Upper lobe of left lung (tissue), 6 donors: ENCODE measurements at regions not wholly inside any gene's neighbourhood (a gene's known extent, or its start where the extent isn't known, plus 50 kb on each side); places are given as distances from the start of the nearest gene placed in this dataset.
A peak's percentile ranks its signal among the peaks of the same experiment; 100 is the strongest.

Experiments
- ATAC-seq, 2 donors: fragments of 200-7000 bp; cut with Tn5 transposase; one replicate each; pipeline ENCODE4 v1.9.1; 2022; ENCODE audit warnings: mild to moderate bottlenecking in 2 of 2, moderate library complexity in 2 of 2; ENCODE audit not compliant: low FRiP score in 2 of 2
- DNase-seq, 2 donors: peaks; one replicate each; pipeline ENCODE4 v3.0.0-alpha.2; 2019 to 2020
- H3K27ac ChIP-seq, 4 donors: fragments of 200-600 bp; sonication (generic); one replicate each; pipeline ENCODE4 v1.5.1; 2016 to 2019
- H3K27me3 ChIP-seq, 4 donors: fragments of 200-600 bp; sonication (generic); one replicate each; pipeline ENCODE4 v1.5.1; 2017 to 2019
- H3K36me3 ChIP-seq, 4 donors: fragments of 200-600 bp; sonication (generic); one replicate each; pipeline ENCODE4 v1.5.1; 2016 to 2019
- H3K4me1 ChIP-seq, 4 donors: fragments of 200-600 bp; sonication (generic); one replicate each; pipeline ENCODE4 v1.5.1; 2018 to 2019
- H3K4me3 ChIP-seq, 4 donors: fragments of 200-600 bp; sonication (generic); one replicate each; pipeline ENCODE4 v1.5.1; 2017 to 2019; ENCODE audit warnings: mild to moderate bottlenecking in 2 of 4, moderate library complexity in 1 of 4
- H3K9me3 ChIP-seq, 4 donors: fragments of 200-600 bp; sonication (generic); one replicate each; pipeline ENCODE4 v1.5.1; 2018 to 2019
- EP300 ChIP-seq, 4 donors: sonication (generic); formaldehyde crosslinking; IDR thresholded peaks; one replicate each; pipeline ENCODE4 v1.5.1; 2017; ENCODE audit warnings: antibody characterized with exemption in 4 of 4, control low read depth in 2 of 4
- POLR2A ChIP-seq, 4 donors: fragments of 450-650 bp; IDR thresholded peaks; one replicate each; pipeline ENCODE4 v1.5.1; 2016 to 2017; ENCODE audit warnings: antibody characterized with exemption in 4 of 4, mild to moderate bottlenecking in 2 of 4
- POLR2AphosphoS5 ChIP-seq, 2 donors: sonication (generic); formaldehyde crosslinking; IDR thresholded peaks; one replicate each; pipeline ENCODE4 v1.5.1; 2017; ENCODE audit warnings: antibody characterized with exemption in 2 of 2
- WGBS, 2 donors: methylation state at CpG; one replicate each; pipeline ENCODE4 v1.1.5; 2017 to 2018; 5-methylcytosine and 5-hydroxymethylcytosine counted together
- TF ChIP-seq, protein P1 (sequence below), 6 experiments: fragments of 450-650 bp in 4 of 6; fragments of 200-600 bp in 2 of 6; sonication (generic) in 2 of 6; IDR thresholded peaks; one replicate each; pipeline ENCODE4 v1.5.1; 2016 to 2019; ENCODE audit warnings: antibody characterized with exemption in 6 of 6
- donor health status: DM: no; HTN: no; CAD: no; lungs with moderate emphysema.
- donor health status: DM: no; HTN: yes; CAD: no; lungs with severe emphysema.

DNA sequence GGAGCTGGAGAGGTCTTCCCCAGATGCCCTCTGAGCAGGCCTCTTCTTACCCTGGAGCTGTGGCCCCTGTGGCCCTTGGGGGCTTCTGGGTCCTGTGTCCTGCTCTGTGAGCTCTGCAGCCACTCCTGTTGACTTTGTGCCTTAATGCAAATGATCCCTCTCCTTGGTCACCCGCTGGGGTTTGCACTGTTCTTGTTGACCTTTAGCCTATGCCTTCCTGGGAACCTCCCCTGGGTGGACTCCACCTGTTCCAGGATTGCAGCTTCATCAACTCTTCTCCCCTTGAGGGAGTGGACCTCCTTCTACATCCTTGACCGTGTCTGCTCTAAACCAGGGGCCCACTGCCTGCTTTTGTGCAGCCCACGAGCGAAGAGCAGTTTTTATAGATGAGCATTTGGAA, 58.6 kb upstream of the CTBP2 start:
- Histone ChIP-seq H3K27me3 (no peaks in the 10 kb centered on the region), H3K4me3 (no peak overlapping the region), H3K27ac (no peak overlapping the region), H3K9me3 (no peaks in the 10 kb centered on the region), H3K36me3 (no peaks in the 10 kb centered on the region), H3K4me1 (no peaks in the 10 kb centered on the region)
- TF ChIP-seq POLR2A (IDR thresholded peaks at IDR 0.05): no peak
- TF ChIP-seq POLR2AphosphoS5 (IDR thresholded peaks at IDR 0.05): no peak
- TF ChIP-seq, protein P1, sequence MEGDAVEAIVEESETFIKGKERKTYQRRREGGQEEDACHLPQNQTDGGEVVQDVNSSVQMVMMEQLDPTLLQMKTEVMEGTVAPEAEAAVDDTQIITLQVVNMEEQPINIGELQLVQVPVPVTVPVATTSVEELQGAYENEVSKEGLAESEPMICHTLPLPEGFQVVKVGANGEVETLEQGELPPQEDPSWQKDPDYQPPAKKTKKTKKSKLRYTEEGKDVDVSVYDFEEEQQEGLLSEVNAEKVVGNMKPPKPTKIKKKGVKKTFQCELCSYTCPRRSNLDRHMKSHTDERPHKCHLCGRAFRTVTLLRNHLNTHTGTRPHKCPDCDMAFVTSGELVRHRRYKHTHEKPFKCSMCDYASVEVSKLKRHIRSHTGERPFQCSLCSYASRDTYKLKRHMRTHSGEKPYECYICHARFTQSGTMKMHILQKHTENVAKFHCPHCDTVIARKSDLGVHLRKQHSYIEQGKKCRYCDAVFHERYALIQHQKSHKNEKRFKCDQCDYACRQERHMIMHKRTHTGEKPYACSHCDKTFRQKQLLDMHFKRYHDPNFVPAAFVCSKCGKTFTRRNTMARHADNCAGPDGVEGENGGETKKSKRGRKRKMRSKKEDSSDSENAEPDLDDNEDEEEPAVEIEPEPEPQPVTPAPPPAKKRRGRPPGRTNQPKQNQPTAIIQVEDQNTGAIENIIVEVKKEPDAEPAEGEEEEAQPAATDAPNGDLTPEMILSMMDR (IDR thresholded peaks at IDR 0.05): no peak
- TF ChIP-seq EP300 (IDR thresholded peaks at IDR 0.05): no peak
- DNase-seq: no peak
- no peak for ATAC-seq
- 89 to 94% methylated on average over 4 of the region's 4 CpGs for WGBS, 2 donors

DNA sequence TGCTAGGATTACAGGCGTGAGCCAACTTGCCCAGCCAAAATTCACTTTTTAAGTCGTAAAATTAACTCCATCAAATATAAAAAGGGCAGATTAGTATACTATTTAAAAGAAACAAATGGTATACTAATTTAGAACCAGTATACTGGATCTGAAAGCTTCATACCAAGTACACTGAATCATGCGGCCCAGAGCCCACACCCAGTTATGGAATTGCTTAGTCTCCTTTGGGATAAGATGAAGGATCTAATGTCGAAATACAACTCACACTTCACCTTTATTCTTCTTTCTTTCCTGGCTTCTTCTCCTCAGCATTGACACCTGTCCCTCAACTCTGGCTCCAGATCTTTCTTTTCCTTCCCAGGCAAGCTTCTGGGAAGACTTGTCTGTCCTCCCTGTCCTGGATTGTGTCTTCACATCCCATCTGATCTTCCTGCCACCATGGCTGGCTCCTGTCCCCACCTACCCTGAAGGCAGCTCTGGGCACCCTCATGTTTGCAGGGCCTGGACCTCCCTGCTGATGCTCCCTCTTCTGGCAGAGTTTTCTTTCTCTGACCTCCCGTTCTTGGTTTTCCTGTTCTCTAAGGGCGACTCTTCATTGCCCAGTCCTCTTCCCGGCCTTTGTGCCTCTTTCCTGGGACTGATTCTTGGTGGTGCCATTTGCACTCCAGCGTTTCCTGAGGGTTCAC, 57.8 kb upstream of the CTBP2 start:
- 78 to 80% methylated on average over 8 of the region's 8 CpGs for WGBS, 2 donors
- Histone ChIP-seq H3K27me3 (no peaks in the 10 kb centered on the region), H3K9me3 (no peaks in the 10 kb centered on the region), H3K4me1 (no peaks in the 10 kb centered on the region), H3K36me3 (no peaks in the 10 kb centered on the region), H3K27ac (no peak overlapping the region), H3K4me3 (no peak overlapping the region)
- ATAC-seq (peak in 1 of 2 donors; percentile 48), DNase-seq (no peak)
- TF ChIP-seq EP300 (IDR thresholded peaks at IDR 0.05) (no peak), POLR2AphosphoS5 (IDR thresholded peaks at IDR 0.05) (no peak), POLR2A (IDR thresholded peaks at IDR 0.05) (no peak)
- TF ChIP-seq, protein P1 (IDR thresholded peaks at IDR 0.05): no peak

DNA sequence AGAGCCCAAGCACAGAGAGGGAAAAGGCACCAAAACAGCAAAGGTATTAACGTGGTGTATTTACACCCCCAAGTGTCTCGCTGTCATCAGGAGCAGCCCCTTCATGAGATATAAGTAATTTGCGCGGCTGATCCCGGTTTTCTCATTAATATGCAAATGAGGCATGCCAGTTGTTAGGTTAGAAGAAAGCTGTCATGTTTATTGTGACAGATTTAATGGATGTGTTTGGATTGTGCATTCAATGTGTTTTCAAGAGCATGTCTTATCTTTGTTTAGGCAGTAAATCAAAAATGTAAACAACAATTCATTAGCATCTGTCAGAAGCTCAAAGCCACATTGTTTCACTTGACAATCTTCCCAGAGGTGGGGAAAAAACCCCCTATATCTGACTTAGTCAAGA, 56.5 kb upstream of the CTBP2 start:
- no peak overlapping the region for H3K4me3 ChIP-seq
- no peaks in the 10 kb centered on the region for H3K9me3 ChIP-seq
- DNase-seq: no peak
- H3K27ac ChIP-seq: no peak overlapping the region
- no peaks in the 10 kb centered on the region for H3K27me3 ChIP-seq
- no peaks in the 10 kb centered on the region for H3K36me3 ChIP-seq
- WGBS, 2 donors: 53% methylated on average over 5 of the region's 5 CpGs
- TF ChIP-seq, protein P1 (IDR thresholded peaks at IDR 0.05): no peak
- TF ChIP-seq POLR2AphosphoS5 (IDR thresholded peaks at IDR 0.05) (no peak), EP300 (IDR thresholded peaks at IDR 0.05) (no peak), POLR2A (IDR thresholded peaks at IDR 0.05) (no peak)
- ATAC-seq: no peak
- H3K4me1 ChIP-seq: no peaks in the 10 kb centered on the region

DNA sequence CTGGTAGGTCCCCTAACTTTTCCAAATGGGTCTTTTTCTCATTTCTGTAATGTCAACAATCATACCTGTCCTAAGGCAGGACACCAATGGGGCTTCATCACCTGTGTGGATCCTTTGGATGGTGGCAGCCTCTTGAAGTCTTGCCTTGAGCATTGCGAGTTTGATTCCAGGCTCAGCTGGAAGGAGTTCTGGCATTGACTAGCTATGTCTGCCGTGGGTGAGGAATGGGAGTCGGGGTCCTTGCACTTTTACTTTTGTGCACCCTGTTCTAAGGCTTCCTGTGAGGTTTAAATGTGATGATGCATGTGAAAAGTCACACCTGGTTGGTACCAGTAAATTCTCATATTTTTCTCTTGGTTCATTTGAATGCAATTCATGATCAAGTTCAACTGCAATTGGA, 55.9 kb upstream of the CTBP2 start:
- no peaks in the 10 kb centered on the region for H3K9me3 ChIP-seq
- H3K4me3 ChIP-seq: no peak overlapping the region
- no peak for ATAC-seq
- no peak for DNase-seq
- H3K27ac ChIP-seq: no peak overlapping the region
- H3K4me1 ChIP-seq: no peaks in the 10 kb centered on the region
- H3K27me3 ChIP-seq: no peaks in the 10 kb centered on the region
- H3K36me3 ChIP-seq: no peaks in the 10 kb centered on the region
- TF ChIP-seq EP300 (IDR thresholded peaks at IDR 0.05) (no peak), POLR2A (IDR thresholded peaks at IDR 0.05) (no peak), POLR2AphosphoS5 (IDR thresholded peaks at IDR 0.05) (no peak)
- TF ChIP-seq, protein P1 (IDR thresholded peaks at IDR 0.05): no peak
- 80 to 94% methylated on average over 1 to 3 of the region's 3 CpGs for WGBS, 2 donors

DNA sequence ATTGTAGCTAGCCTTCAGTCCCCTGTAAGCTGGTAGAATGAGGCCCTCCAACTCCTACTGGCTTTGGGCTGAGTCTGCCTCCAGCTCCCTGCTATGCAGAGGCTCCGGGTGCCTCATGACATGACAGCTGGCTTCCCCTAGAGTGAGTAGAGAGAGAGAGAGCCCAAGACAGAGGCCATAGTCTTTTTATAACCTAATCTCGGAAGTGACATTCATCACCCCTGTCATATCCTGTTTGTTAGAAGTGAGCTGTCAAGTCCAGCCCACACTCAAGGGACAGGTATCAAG, 53.9 kb upstream of the CTBP2 start:
- Histone ChIP-seq H3K9me3 (no peaks in the 10 kb centered on the region), H3K27ac (no peak overlapping the region), H3K4me3 (no peak overlapping the region), H3K4me1 (no peaks in the 10 kb centered on the region), H3K36me3 (no peaks in the 10 kb centered on the region), H3K27me3 (no peaks in the 10 kb centered on the region)
- WGBS, 2 donors: 88 to 96% methylated on average over 2 of the region's 2 CpGs
- DNase-seq: no peak
- no peak for ATAC-seq
- TF ChIP-seq, protein P1 (IDR thresholded peaks at IDR 0.05): no peak
- TF ChIP-seq POLR2AphosphoS5 (IDR thresholded peaks at IDR 0.05): no peak
